SH-SY5Y (cell line): ENCODE measurements at regions not wholly inside any gene's neighbourhood (a gene's known extent, or its start where the extent isn't known, plus 50 kb on each side); places are given as distances from the start of the nearest gene placed in this dataset.

Experiments
- GATA2 ChIP-seq: IDR thresholded peaks from 2 replicates; pipeline ENCODE4 v1.6.1; 2011; ENCODE audit warnings: mild to moderate bottlenecking, low read depth, low read length
- GATA3 ChIP-seq: IDR thresholded peaks from 2 replicates; pipeline ENCODE4 v1.6.1; 2011; ENCODE audit warnings: low read depth, mild to moderate bottlenecking, low read length, moderate library complexity

GRCh38 chr11:92550871-92551270, 326.3 kb downstream of the FAT3 start:
- TF ChIP-seq GATA2 (no peak), GATA3 (no peak)
